AG04449 (cell line): ENCODE measurements at regions not wholly inside any gene's neighbourhood (a gene's known extent, or its start where the extent isn't known, plus 50 kb on each side); places are given as distances from the start of the nearest gene placed in this dataset.
A peak's percentile ranks its signal among the peaks of the same experiment; 100 is the strongest.
"Not testable (repeated sequence)": the region's sequence is repeated elsewhere in the genome, so short reads cannot be mapped to it uniquely, and the experiment has no call there.

Experiments used
- CTCF ChIA-PET: fragments of 350-600 bp; formaldehyde crosslinking; extraction: SDS; loops from one replicate; lab custom pipeline; 2021; ENCODE audit warnings: antibody characterized with exemption; lab: Yijun Ruan, JAX
- POLR2A ChIA-PET: fragments of 400-600, 350-600 bp; formaldehyde crosslinking; extraction: SDS; loops from one replicate; lab custom pipeline; 2020; ENCODE audit warnings: antibody characterized with exemption, inconsistent platforms; lab: Yijun Ruan, JAX
- DNase-seq: peaks from one replicate; pipeline ENCODE4 v3.0.0-alpha.2; 2010; ENCODE audit warnings: low read depth, low spot score
- H3K4me3 ChIP-seq: 2 replicates; pipeline ENCODE4 v1.5.1; 2011; ENCODE audit warnings: low read depth, mild to moderate bottlenecking, control low read depth, low read length
- TF ChIP-seq, protein P1 (sequence below): IDR thresholded peaks from one replicate; pipeline ENCODE4 v1.5.1; 2011; ENCODE audit warnings: mild to moderate bottlenecking, moderate library complexity, low read length, control low read depth, inconsistent platforms; ENCODE audit not compliant: insufficient read depth; ENCODE audit errors: missing control alignments

DNA sequence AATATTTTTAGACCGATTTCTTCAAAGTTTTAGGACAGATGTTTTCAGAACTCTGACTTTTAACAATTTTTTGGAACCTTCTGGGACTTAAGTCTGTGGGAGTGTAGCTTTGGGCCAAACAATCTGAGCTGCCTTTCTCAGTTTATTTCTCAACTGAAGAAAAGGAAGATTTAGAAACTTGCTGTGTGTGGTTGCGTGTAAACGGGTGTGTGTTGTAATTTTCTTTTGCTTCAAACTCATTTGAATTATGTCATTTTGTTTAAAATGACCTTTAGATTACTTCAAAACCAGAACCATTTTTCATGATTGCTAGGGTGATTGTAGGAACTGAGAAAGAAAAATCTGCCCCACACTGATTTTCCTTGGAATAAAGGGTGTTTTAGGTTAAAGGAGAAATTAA lies 577.7 kb upstream of the GALNTL6 start:
- ChIA-PET POLR2A (no interaction called here), CTCF (no interaction called here)
- DNase-seq = no peak
- TF ChIP-seq, protein P1, sequence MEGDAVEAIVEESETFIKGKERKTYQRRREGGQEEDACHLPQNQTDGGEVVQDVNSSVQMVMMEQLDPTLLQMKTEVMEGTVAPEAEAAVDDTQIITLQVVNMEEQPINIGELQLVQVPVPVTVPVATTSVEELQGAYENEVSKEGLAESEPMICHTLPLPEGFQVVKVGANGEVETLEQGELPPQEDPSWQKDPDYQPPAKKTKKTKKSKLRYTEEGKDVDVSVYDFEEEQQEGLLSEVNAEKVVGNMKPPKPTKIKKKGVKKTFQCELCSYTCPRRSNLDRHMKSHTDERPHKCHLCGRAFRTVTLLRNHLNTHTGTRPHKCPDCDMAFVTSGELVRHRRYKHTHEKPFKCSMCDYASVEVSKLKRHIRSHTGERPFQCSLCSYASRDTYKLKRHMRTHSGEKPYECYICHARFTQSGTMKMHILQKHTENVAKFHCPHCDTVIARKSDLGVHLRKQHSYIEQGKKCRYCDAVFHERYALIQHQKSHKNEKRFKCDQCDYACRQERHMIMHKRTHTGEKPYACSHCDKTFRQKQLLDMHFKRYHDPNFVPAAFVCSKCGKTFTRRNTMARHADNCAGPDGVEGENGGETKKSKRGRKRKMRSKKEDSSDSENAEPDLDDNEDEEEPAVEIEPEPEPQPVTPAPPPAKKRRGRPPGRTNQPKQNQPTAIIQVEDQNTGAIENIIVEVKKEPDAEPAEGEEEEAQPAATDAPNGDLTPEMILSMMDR = no peak
- no peak overlapping the region for H3K4me3 ChIP-seq

GRCh38 chr4:171229354-171229753 lies 583.9 kb upstream of the GALNTL6 start:
- H3K4me3 ChIP-seq, DNase-seq, CTCF ChIA-PET, POLR2A ChIA-PET: not testable (repeated sequence)

DNA sequence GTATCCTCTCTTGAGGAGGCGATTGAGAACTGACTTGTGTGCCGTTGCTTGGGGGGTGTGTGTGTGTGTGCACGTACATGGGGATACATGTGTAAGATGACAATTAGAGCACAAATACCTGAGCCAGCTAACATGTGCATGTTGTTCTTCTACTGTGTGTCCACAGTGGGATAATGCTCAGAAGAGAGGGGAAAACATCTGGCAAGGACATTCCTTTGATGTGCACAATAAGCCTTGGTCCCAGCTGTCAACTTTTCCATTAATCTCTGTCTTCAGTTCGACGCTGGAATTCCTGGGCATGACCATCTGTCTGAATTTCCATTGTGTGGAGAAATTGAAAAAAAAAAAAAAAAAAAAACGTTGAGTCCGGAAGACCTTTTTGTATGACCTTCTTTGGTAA lies 592.0 kb upstream of the GALNTL6 start:
- TF ChIP-seq, protein P1 = no peak
- DNase-seq = no peak
- ChIA-PET POLR2A (no interaction called here), CTCF (no interaction called here)
- H3K4me3 ChIP-seq = no peak overlapping the region

- CTCF ChIA-PET = no interaction called here
- TF ChIP-seq, protein P1 = no peak
- peak; percentile 4 for DNase-seq
- H3K4me3 ChIP-seq = no peak overlapping the region
- POLR2A ChIA-PET = interaction anchor here (0.7 kb wide), 1 partner anchor 355 kb away, joined by 4 read pairs; no protein-coding TSS in a partner anchor
Observed at GRCh38 chr4:171203425-171203824, 609.8 kb upstream of the GALNTL6 start.

DNA sequence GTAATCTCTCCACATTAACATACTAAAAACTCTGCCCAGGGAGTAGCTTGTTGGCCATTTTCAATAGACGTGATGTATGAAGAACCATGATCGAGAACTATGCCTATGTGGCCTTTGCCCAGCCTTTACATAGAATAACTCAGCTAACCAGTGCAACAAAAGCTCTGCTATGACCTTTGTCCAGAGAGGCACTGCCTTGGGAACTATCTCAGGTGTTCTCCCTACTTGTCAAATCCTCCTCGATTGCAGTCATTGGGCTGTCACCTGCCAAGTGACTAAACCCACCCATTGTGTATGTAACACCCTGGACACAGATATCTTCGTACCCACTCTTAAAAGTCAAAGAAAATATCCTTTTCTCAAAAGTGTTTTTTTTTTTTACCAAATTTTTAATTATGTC lies 610.3 kb upstream of the GALNTL6 start:
- ChIA-PET CTCF (no interaction called here), POLR2A (interaction anchor here (0.7 kb wide), 1 partner anchor 355 kb away, joined by 4 read pairs; no protein-coding TSS in a partner anchor)
- TF ChIP-seq, protein P1 = no peak

DNA sequence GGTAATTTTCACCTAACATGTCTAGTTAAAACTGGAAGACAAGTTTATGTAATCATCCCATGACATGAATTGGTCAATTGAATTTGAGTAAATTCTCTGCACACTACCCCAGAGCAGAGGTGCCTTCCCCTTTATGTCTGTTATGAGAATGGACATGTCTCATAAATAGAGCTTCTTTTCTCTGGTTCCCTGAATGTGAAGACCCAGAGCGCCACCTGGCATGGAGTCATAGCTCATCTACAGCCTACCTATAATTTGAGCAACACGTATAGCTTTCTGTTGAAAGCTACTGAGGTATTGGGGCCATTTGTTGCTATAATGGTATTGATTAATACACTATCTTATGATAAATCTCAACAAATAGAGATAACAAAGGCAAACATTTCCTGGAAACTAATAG lies 626.5 kb upstream of the GALNTL6 start:
- H3K4me3 ChIP-seq = no peak overlapping the region
- POLR2A ChIA-PET = no interaction called here
- TF ChIP-seq, protein P1 = no peak
- CTCF ChIA-PET = no interaction called here
- DNase-seq = no peak

More for the DNA sequence above, 610.3 kb upstream of the GALNTL6 start:
- no peak for DNase-seq
- H3K4me3 ChIP-seq = no peak overlapping the region

- CTCF ChIA-PET = no interaction called here
Observed at GRCh38 chr4:171181090-171181489, 632.1 kb upstream of the GALNTL6 start.

More at GRCh38 chr4:171181090-171181489, 632.1 kb upstream of the GALNTL6 start:
- no peak overlapping the region for H3K4me3 ChIP-seq
- DNase-seq = no peak
- POLR2A ChIA-PET = no interaction called here
- TF ChIP-seq, protein P1 = no peak
